Left forelimb (tissue), 1 donor: ENCODE measurements at regions not wholly inside any gene's neighbourhood (a gene's known extent, or its start where the extent isn't known, plus 50 kb on each side); places are given as distances from the start of the nearest gene placed in this dataset.

Experiments used
- DNase-seq: peaks from one replicate; pipeline ENCODE4 v3.0.0-alpha.2; 2018; ENCODE audit warnings: low spot score

DNA sequence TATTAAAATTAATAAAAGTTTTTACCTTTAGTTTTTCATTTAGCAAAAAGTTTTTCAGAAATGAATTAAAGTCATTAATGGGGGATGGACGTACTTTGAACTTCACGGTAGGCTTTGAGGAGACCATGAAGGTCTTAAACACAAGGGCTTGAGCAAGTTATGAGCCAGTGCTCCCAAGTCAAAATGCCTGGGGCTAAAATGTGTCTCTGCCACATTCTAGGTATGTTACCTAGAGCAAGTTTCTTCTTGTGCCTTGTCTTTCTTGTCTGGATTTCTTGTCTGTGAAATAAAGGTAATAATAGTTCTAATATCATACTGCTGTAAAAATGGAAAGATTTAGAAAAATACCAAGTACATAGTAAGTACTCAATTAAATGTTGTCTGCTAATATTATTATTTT is 132.7 kb upstream of the USP15 start:
- DNase-seq = no peak

DNA sequence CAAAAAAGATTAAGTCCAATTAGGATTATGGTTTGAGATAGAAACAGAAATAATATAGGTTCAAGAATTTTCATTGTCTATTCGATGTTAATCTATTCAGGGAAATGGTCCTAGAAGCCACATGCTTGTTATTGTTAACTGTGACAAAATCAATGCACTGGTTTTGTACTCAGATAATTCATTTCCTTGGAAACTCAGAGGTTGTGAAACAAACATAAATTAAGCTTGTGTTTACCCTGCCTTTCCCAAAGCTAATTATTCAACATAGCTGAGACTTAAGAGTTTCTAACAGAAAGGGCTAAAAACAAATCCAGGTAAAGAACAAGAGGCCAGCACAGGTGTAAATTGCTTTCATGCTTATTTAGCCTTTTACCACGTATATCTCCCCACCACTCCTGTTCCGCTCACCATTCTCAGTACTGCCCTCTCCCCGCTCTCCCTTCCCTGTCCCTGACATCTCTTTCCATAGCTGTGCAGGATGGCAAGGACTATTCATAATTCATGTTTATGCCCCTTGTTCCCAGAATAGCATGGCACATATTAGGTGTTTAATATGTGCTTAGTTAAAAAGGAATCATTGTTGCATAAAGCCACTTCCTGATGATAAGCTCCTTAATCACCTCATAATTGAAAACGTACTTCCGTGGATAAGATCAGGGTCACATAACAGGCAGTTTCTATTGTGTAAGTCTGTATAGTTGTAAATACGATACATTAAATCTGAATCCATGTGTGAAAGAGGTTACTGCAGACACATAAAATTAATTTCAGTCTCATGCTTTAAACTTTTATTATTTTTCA is 131.8 kb upstream of the USP15 start:
- DNase-seq = no peak

- no peak for DNase-seq
These were observed 130.9 kb upstream of the USP15 start for GRCh38 chr12:62129291-62129690.

GRCh38 chr12:62130402-62130801 is 129.8 kb upstream of the USP15 start:
- no peak for DNase-seq

DNA sequence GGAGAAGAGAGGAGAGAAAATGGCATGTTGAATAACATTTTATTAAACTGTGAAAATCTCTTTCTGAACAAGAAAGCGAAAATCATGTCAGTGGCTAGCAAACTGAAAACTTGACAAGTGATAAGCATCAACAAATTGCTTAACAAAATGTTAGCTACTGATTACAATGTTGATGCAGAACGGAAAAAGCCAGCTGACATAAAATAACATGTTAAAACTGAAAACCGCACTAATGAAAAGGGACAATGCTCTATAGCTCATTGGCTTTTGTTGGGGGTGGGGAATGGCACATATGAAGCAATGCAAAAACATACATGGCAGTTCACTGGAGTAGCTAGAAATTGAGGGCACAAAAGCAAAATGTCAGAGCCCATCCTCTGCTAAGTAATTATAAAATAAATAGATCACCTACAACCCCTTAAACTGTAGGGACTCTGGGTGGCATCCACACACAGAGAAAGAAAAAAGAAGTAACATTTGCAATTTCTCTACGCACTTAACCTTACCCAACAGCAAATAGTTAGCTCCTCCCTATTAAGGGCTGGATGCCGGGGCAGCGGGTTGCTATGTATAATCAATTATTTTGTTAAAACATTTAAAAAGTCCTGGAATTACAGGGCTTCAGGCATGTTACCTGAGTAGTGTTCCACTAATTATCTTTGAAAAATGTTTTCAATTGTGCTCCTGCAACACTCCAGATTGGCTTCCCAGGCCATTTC is 129.2 kb upstream of the USP15 start:
- DNase-seq = no peak

DNA sequence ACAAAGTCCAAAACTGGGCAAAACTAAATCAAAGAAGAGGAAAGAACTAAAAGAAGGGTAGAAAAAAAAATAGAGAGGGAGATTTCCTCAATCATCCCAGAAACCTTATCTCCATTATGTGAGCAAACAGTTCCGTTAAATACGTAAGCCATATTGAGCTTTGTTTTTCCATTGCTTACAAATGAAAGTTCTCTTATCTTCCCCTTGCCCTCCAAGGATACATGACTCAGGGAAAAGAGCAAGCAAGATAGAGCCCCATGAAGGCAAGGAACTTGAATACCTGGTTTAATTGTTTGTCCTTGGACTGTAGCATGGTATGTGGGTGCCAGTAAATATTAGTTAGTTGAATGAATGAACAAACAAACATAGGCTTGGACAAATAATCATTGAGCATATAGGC is 126.8 kb upstream of the USP15 start:
- DNase-seq = no peak

DNA sequence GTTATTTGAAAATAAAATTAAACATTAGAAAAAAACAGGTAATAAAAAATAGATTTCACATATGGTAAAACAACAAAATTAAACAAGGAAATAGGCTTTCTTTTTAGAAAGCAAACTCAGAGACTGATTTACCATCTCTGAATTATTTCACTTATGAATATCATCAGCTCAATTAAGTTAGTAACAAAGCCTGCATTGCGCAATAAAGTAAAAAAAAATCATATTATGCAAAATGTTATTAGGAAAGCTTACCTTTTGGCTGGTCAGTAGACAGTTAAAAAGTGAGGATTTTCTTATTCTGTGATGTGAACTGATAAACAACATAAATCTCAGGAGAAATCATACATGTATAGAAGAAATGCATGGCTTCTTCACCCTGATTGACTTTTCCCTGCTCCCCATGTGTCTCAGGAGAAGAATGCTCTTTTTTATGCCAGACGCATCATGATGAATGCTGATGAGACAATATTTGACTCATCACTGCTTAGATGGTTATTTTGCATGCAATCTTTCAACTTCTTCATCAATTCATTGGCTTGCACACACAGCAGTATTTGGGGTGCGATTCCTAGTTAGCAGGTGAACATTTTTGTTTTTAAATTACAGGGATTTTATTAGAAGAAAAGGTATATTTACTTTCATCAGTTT is 124.5 kb upstream of the USP15 start:
- no peak for DNase-seq

DNA sequence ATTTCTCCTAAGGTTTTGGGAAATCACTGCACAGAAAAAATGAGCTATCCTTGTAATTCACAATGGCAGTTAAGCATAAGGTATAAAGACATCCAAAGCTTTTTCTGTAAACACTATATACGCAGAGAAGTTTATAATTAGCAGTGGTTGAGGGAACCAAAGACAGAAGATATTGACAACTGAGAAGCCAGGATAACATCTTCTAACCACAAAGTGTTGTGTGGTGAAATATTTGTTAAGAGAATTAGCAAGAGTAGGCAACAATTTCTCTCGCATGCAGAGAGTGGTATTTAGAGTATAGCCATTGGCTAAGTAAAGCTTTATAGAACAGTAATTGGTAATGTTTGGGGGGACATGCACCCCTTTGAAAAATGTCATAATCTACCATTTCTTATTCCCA is 123.7 kb upstream of the USP15 start:
- DNase-seq = no peak

- DNase-seq = no peak
These were observed 121.7 kb upstream of the USP15 start for GRCh38 chr12:62138527-62138926.

GRCh38 chr12:62146318-62146717 is 113.9 kb upstream of the USP15 start:
- no peak for DNase-seq

GRCh38 chr12:62158013-62158412 is 102.2 kb upstream of the USP15 start:
- DNase-seq = no peak

DNA sequence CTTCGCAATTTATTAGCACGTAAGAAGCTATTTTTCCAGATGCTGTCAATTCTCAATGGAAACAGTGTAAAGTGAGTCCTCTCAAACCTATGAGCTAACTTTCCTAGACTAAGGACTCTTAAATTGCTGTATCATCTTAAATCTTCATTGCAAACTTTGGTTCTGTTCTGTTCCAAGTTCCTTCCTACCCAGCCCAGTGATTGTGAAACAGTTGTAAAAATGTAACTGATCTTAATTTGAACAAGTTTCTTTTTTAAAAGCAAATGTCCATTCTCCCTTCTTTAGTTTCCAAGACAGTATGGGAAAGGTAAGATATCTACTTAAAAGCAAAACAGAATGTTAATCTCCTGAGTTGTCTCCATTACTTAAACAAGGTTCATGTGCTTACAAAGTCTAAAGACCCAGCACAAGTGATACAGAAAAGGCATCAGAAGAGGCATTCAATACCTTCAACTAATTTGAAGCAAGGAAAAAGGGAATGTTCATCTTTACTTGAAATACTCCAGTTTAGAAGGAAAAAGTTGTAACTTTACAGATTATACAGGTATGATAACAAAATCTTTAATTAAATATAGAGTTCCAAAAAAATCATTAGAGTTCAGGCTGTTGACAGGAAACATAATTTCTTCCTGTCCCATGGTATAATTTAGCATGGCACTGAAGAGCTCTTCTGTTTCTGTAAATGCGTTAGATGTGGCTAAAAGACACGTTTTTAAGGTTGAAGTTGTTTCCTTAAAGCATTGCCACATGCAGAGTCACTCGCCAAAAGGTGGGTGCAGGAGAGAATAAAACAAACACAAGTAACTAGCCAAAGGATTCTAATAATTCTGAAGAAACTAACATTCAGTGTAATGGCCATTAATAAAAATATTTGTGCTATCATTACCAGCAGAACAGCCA is 101.5 kb upstream of the USP15 start:
- no peak for DNase-seq

GRCh38 chr12:62162214-62162613 is 98.0 kb upstream of the USP15 start:
- no peak for DNase-seq

DNA sequence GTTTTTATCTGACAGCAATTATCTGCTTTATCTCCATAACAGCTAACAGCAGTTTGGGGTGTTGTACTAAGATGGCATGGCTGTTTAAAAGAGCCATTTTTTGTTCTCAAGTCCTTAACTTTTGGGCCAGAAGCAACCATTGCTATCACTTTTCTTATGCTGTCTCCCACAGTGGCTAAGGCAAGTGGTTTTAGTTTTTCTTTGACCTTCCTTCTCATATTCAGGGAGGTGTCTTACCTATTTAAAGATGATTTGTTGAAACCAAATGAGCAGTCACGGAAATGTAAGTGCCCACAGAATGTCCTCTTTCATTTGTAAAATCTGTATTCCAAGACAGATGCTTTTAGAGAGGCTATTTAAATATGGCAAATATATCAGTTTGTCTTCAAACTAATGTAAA is 96.8 kb upstream of the USP15 start:
- no peak for DNase-seq

DNA sequence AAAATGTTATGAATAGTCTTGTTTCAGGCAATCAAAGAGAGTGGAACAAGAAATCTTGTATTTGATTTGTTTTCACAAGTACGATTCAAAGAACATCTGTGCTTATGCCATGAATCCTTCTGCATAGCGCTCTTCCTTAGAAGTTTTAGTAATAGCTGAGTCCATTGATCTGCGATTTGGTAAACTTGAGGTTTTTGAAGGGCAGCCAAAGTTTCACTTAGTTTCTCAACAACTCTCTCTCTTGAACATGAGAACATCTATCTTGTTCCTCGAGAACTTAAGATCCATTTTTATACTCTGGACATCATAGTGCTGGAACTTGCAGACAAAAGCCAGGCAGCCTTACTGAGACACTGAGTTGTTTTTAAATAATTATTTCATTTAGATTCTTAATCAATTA is 96.2 kb upstream of the USP15 start:
- no peak for DNase-seq

- no peak for DNase-seq
These were observed 93.7 kb upstream of the USP15 start for GRCh38 chr12:62166525-62166924.

DNA sequence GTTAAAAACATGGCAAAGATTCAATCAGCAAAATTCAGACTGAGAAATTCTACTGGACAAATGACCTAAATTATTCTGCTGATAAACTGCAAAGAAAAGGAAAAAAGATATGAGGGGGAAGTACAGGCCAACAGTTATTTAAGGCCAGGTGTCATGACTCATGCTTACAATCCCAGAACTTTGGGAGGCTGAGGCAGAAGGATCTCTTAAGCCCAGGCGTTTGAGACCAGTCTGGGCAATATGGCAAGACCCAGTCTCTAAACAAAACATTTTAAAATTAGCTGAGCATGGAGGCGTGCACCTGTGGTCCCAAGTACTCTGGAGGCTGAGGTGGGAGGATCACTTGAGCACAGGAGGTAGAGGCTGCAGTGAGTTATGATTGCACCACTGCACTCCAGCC is 91.8 kb upstream of the USP15 start:
- no peak for DNase-seq

GRCh38 chr12:62170241-62170640 is 90.0 kb upstream of the USP15 start:
- no peak for DNase-seq

DNA sequence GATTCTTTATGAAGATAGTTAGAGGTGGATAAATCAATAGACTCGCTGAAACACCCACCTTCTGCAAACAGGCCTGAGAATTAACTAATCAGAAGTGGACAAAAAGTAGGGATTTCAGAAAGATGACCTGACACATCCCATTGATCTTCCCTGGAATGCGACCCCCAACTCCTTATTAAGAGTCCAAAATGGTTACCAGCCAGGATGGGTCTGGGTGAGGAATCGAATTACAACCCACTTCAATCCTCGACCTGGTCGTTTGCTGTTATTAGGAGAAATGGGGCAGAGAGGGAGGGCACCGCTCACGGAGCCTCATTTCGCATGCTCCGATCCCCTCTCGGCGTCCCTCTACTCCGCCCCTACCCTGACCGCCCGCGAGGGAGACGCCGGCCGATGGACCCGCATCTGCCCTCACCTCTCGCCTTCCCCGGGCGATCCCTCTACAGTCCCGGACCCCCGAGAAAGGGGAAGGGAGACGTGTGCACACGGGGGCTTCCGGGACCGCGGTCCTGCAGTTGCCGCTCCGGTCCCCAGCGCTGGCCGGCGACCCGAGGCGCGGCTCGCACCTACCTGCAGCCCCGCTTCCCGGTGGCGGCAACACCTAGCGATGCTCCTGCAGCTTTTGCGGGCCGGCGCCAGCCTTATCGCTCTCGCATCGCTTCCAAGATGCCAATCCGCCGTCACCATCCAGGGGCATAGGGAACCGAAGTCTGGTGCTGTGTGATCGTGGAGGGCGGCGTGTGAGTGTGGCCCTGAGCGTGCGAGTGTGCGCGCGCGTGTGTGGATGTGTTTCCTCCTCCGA is 69.3 kb upstream of the USP15 start:
- DNase-seq = no peak

GRCh38 chr12:62191491-62192179 is 68.6 kb upstream of the USP15 start:
- peak; percentile 67 for DNase-seq
